AG10803 (cell line): ENCODE measurements at regions not wholly inside any gene's neighbourhood (a gene's known extent, or its start where the extent isn't known, plus 50 kb on each side); places are given as distances from the start of the nearest gene placed in this dataset.
"Not testable (repeated sequence)": the region's sequence is repeated elsewhere in the genome, so short reads cannot be mapped to it uniquely, and the experiment has no call there.

Experiments used
- DNase-seq: peaks from one replicate; pipeline ENCODE4 v3.0.0; 2010; ENCODE audit warnings: low read depth
- H3K4me3 ChIP-seq: 2 replicates; pipeline ENCODE4 v1.5.1; 2011; ENCODE audit warnings: mild to moderate bottlenecking, low read length, control low read depth
- CTCF ChIP-seq: conservative IDR thresholded peaks from 2 replicates; pipeline ENCODE4 v1.5.1; 2011; ENCODE audit warnings: mild to moderate bottlenecking, low read length, control low read depth, inconsistent platforms

- no peak overlapping the region for H3K4me3 ChIP-seq
- DNase-seq = no peak
- no peak for TF ChIP-seq CTCF
Measured at GRCh38 chr15:98294126-98294525, 333.6 kb downstream of the ARRDC4 start.

GRCh38 chr15:98295101-98295759, 334.7 kb downstream of the ARRDC4 start:
- DNase-seq = peak; percentile 47
- not testable (repeated sequence) for H3K4me3 ChIP-seq
- peak; percentile 55 for TF ChIP-seq CTCF

- TF ChIP-seq CTCF = no peak
- no peak overlapping the region for H3K4me3 ChIP-seq
- no peak for DNase-seq
Measured at GRCh38 chr15:98296653-98297052, 336.1 kb downstream of the ARRDC4 start.

GRCh38 chr15:98304371-98304770, 343.9 kb downstream of the ARRDC4 start:
- no peak for TF ChIP-seq CTCF
- DNase-seq = no peak
- no peak overlapping the region for H3K4me3 ChIP-seq

GRCh38 chr15:98308117-98308516, 340.2 kb upstream of the IGF1R start:
- DNase-seq = no peak
- H3K4me3 ChIP-seq = no peak overlapping the region
- no peak for TF ChIP-seq CTCF

- peak; percentile 84 for TF ChIP-seq CTCF
- peak; percentile 66 for DNase-seq
- H3K4me3 ChIP-seq = no peak overlapping the region
Measured at GRCh38 chr15:98311566-98312188, 336.7 kb upstream of the IGF1R start.

GRCh38 chr15:98312913-98313312, 335.4 kb upstream of the IGF1R start:
- H3K4me3 ChIP-seq = no peak overlapping the region
- no peak for DNase-seq
- no peak for TF ChIP-seq CTCF
